H9 (cell line): ENCODE measurements at regions not wholly inside any gene's neighbourhood (a gene's known extent, or its start where the extent isn't known, plus 50 kb on each side); places are given as distances from the start of the nearest gene placed in this dataset.

Source experiments
- DNase-seq: peaks from one replicate; pipeline ENCODE4 v3.0.0-alpha.2; 2017
- H2AFZ ChIP-seq: one replicate; pipeline ENCODE4 v1.6.1; 2013; ENCODE audit warnings: mild to moderate bottlenecking, low read length, control low read depth, moderate library complexity
- H2AK5ac ChIP-seq: 2 replicates; pipeline ENCODE4 v1.6.1; 2013; ENCODE audit warnings: low read length, control low read depth, mixed read lengths; ENCODE audit not compliant: insufficient read length
- H2BK120ac ChIP-seq: one replicate; pipeline ENCODE4 v1.6.1; 2013; ENCODE audit warnings: low read depth, mild to moderate bottlenecking, low read length, control low read depth, inconsistent platforms; ENCODE audit not compliant: poor library complexity, severe bottlenecking
- H2BK12ac ChIP-seq: 2 replicates; pipeline ENCODE4 v1.6.1; 2013; ENCODE audit warnings: low read length, control low read depth, mixed read lengths, low read depth; ENCODE audit not compliant: insufficient read length
- H2BK15ac ChIP-seq: 2 replicates; pipeline ENCODE4 v1.6.1; 2013; ENCODE audit warnings: low read depth, low read length, control low read depth
- H2BK20ac ChIP-seq: one replicate; pipeline ENCODE4 v1.6.1; 2013; ENCODE audit warnings: low read depth, mild to moderate bottlenecking, low read length, control low read depth, inconsistent platforms; ENCODE audit not compliant: poor library complexity, severe bottlenecking
- H2BK5ac ChIP-seq: 2 replicates; pipeline ENCODE4 v1.6.1; 2013; ENCODE audit warnings: low read length, control low read depth, mixed read lengths; ENCODE audit not compliant: insufficient read length
- H3K14ac ChIP-seq: 2 replicates; pipeline ENCODE4 v1.6.1; 2013; ENCODE audit warnings: low read length, control low read depth; ENCODE audit not compliant: insufficient read depth
- H3K18ac ChIP-seq: 2 replicates; pipeline ENCODE4 v1.6.1; 2013; ENCODE audit warnings: low read depth, mild to moderate bottlenecking, mixed read lengths, low read length, control low read depth; ENCODE audit not compliant: insufficient read length
- H3K23ac ChIP-seq: 2 replicates; pipeline ENCODE4 v1.6.1; 2013; ENCODE audit warnings: low read length, control low read depth, mixed read lengths, low read depth; ENCODE audit not compliant: insufficient read length
- H3K23me2 ChIP-seq: 2 replicates; pipeline ENCODE4 v1.6.1; 2013; ENCODE audit warnings: low read depth, mild to moderate bottlenecking, mixed read lengths, low read length, control low read depth; ENCODE audit not compliant: insufficient read length, poor library complexity, severe bottlenecking
- H3K27ac ChIP-seq: 2 replicates; pipeline ENCODE4 v1.5.1; 2013; ENCODE audit warnings: low read length, control low read depth, mixed read lengths, low read depth; ENCODE audit not compliant: insufficient read length
- H3K27me3 ChIP-seq: 2 replicates; pipeline ENCODE4 v1.6.1; 2013; ENCODE audit warnings: low read length, control low read depth, inconsistent platforms; ENCODE audit not compliant: insufficient read depth
- H3K4ac ChIP-seq: 2 replicates; pipeline ENCODE4 v1.6.1; 2013; ENCODE audit warnings: low read depth, mild to moderate bottlenecking, control low read depth, inconsistent platforms, low read length, moderate library complexity
- H3K4me1 ChIP-seq: 2 replicates; pipeline ENCODE4 v1.6.1; 2013; ENCODE audit warnings: low read length, control low read depth, inconsistent platforms; ENCODE audit not compliant: insufficient read depth
- H3K4me2 ChIP-seq: 2 replicates; pipeline ENCODE4 v1.6.1; 2013; ENCODE audit warnings: low read length, control low read depth, mixed read lengths; ENCODE audit not compliant: insufficient read length, insufficient read depth
- H3K56ac ChIP-seq: 2 replicates; pipeline ENCODE4 v1.6.1; 2013; ENCODE audit warnings: low read depth, mild to moderate bottlenecking, mixed read lengths, low read length, control low read depth; ENCODE audit not compliant: insufficient read length
- H3K79me1 ChIP-seq: 2 replicates; pipeline ENCODE4 v1.6.1; 2013; ENCODE audit warnings: low read depth, mild to moderate bottlenecking, moderate library complexity, low read length, control low read depth, inconsistent platforms; ENCODE audit not compliant: insufficient read depth, poor library complexity, severe bottlenecking
- H3K79me2 ChIP-seq: 2 replicates; pipeline ENCODE4 v1.6.1; 2013; ENCODE audit warnings: low read length, control low read depth, inconsistent platforms; ENCODE audit not compliant: insufficient read depth
- H3K9ac ChIP-seq: 2 replicates; pipeline ENCODE4 v1.6.1; 2013; ENCODE audit warnings: low read length, control low read depth, mixed read lengths; ENCODE audit not compliant: insufficient read length; ENCODE audit errors: extremely low read depth
- H3K9me3 ChIP-seq: one replicate; pipeline ENCODE4 v1.6.1; 2013; ENCODE audit warnings: low read depth, low read length, inconsistent platforms; ENCODE audit not compliant: control insufficient read depth
- H3T11ph ChIP-seq: one replicate; pipeline ENCODE4 v1.6.1; 2013; ENCODE audit warnings: mild to moderate bottlenecking, low read length, control low read depth, inconsistent platforms
- H4K20me1 ChIP-seq: one replicate; pipeline ENCODE4 v1.6.1; 2013; ENCODE audit not compliant: control insufficient read depth, insufficient read length, insufficient read depth
- H4K5ac ChIP-seq: 2 replicates; pipeline ENCODE4 v1.6.1; 2013; ENCODE audit warnings: low read depth, mild to moderate bottlenecking, mixed read lengths, low read length, control low read depth; ENCODE audit not compliant: insufficient read length
- H4K8ac ChIP-seq: replicated peaks from 2 replicates; pipeline ENCODE4 v1.6.1; 2013; ENCODE audit warnings: low read length, control low read depth, mixed read lengths, low read depth; ENCODE audit not compliant: insufficient read length
- H4K91ac ChIP-seq: 2 replicates; pipeline ENCODE4 v1.6.1; 2013; ENCODE audit warnings: low read depth, mild to moderate bottlenecking, moderate library complexity, mixed read lengths, low read length, control low read depth; ENCODE audit not compliant: insufficient read length
- H3K27ac Mint-ChIP-seq, 3 experiments: 2 replicates in 2 of 3; 3 replicates in 1 of 3; pipeline ENCODE4 v1.8.0; 2020 to 2021; ENCODE audit warnings: mixed read lengths in 3 of 3, mild to moderate bottlenecking in 1 of 3, moderate library complexity in 1 of 3
- H3K27me3 Mint-ChIP-seq: 2 replicates; pipeline ENCODE4 v1.8.0; 2021; ENCODE audit warnings: low read depth, mild to moderate bottlenecking, moderate library complexity, mixed read lengths
- H3K36me3 Mint-ChIP-seq, 3 experiments: 2 replicates in 2 of 3; 3 replicates in 1 of 3; pipeline ENCODE4 v1.8.0; 2020 to 2021; ENCODE audit warnings: low read depth in 3 of 3, mixed read lengths in 3 of 3; ENCODE audit not compliant: insufficient read depth in 1 of 3
- H3K4me1 Mint-ChIP-seq, 2 experiments: 2 replicates each; pipeline ENCODE4 v1.8.0; 2020; ENCODE audit warnings: mixed read lengths in 2 of 2
- H3K4me3 Mint-ChIP-seq, 2 experiments: 2 replicates in 1 of 2; 3 replicates in 1 of 2; pipeline ENCODE4 v1.8.0; 2020 to 2021; ENCODE audit warnings: mild to moderate bottlenecking in 2 of 2, mixed read lengths in 2 of 2, moderate library complexity in 1 of 2
- H3K9me3 Mint-ChIP-seq, 2 experiments: 2 replicates in 1 of 2; 3 replicates in 1 of 2; pipeline ENCODE4 v1.8.0; 2020; ENCODE audit warnings: mild to moderate bottlenecking in 2 of 2, mixed read lengths in 2 of 2, moderate library complexity in 1 of 2
- CTCF ChIP-seq: fragments of 200-600 bp; sonication (generic); conservative IDR thresholded peaks from 3 replicates; pipeline ENCODE4 v1.8.0; 2021; ENCODE audit warnings: antibody characterized with exemption, mild to moderate bottlenecking
- WGBS: extraction: QIAGEN DNeasy Blood & Tissue Kit; methylation state at CpG from one replicate; pipeline ENCODE4 v1.1.7; 2013; ENCODE audit warnings: missing lambda C conversion rate, low lambda C conversion rate, mixed read lengths; ENCODE audit not compliant: insufficient read length; ENCODE audit errors: extremely low coverage; 5-methylcytosine and 5-hydroxymethylcytosine counted together

DNA sequence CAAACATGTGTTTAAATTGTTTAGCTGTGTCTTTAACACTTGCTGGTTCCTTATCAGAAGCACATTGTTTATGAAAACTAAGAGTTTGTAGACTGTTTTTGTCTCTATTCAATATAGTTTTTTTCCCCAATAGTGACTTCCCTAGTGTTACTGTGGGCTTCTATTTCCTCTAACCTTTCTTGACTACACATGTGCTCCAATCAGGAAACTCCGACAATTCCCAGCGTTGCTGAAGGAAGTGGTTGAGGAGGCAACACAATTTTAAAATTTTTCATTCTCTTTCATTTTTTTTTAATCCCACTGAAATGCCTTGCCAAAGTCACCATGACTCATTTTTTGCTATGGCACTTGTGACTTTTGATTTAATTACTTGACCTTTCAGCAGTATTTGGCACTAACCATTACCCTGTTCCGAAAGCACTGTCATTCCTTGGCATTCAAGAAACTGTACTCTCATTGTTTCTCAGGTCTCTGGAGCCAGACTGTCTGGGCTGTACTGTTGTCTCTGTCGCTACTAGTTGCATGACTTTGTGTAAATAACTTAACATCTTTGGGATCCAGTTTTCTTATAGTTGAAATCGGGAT, 67.6 kb upstream of the FREM3 start:
- Histone ChIP-seq H2AFZ (no peak overlapping the region), H2BK120ac (no peak overlapping the region), H3K23me2 (no peaks in the 10 kb centered on the region), H3K79me2 (no peaks in the 10 kb centered on the region), H4K8ac (no peak overlapping the region), H2BK5ac (no peak overlapping the region), H2BK20ac (no peak overlapping the region), H3K4me1 (no peaks in the 10 kb centered on the region), H2BK12ac (no peak overlapping the region), H3K27me3 (no peaks in the 10 kb centered on the region), H2BK15ac (no peak overlapping the region), H3K4me2 (no peak overlapping the region), H3K56ac (no peak overlapping the region), H3K14ac (no peak overlapping the region), H4K91ac (no peak overlapping the region), H3T11ph (no peak overlapping the region), H3K9me3 (no peaks in the 10 kb centered on the region), H3K27ac (no peak overlapping the region), H4K20me1 (no peaks in the 10 kb centered on the region), H3K79me1 (no peaks in the 10 kb centered on the region), H3K9ac (no peak overlapping the region), H3K18ac (no peak overlapping the region), H2AK5ac (no peak overlapping the region), H3K23ac (no peak overlapping the region), H3K4ac (no peak overlapping the region), H4K5ac (no peak overlapping the region)
- no peaks in the 10 kb centered on the region for H3K4me1 Mint-ChIP-seq
- DNase-seq, result no peak
- no peak overlapping the region; a peak in 1 of 7 replicates for H3K27ac Mint-ChIP-seq
- no peak for TF ChIP-seq CTCF
- no peak overlapping the region for H3K4me3 Mint-ChIP-seq
- no peaks in the 10 kb centered on the region for H3K9me3 Mint-ChIP-seq
- H3K27me3 Mint-ChIP-seq, result peaks cover 6% of the 10 kb centered on the region
- WGBS, result no CpG with 5 or more reads among the region's 5 CpGs
- no peaks in the 10 kb centered on the region for H3K36me3 Mint-ChIP-seq
